GM18505 (cell line): ENCODE measurements at regions not wholly inside any gene's neighbourhood (a gene's known extent, or its start where the extent isn't known, plus 50 kb on each side); places are given as distances from the start of the nearest gene placed in this dataset.

ENCODE experiments used
- ATAC-seq: cut with Tn5 transposase; IDR thresholded peaks from one replicate; pipeline ENCODE4 v1.9.1; 2021; ENCODE audit not compliant: unreplicated experiment
- POLR2A ChIP-seq: IDR thresholded peaks from 4 replicates; pipeline ENCODE4 v1.6.1; 2011; ENCODE audit warnings: borderline replicate concordance; ENCODE audit not compliant: insufficient read depth, insufficient read length; ENCODE audit errors: extremely low read depth

DNA sequence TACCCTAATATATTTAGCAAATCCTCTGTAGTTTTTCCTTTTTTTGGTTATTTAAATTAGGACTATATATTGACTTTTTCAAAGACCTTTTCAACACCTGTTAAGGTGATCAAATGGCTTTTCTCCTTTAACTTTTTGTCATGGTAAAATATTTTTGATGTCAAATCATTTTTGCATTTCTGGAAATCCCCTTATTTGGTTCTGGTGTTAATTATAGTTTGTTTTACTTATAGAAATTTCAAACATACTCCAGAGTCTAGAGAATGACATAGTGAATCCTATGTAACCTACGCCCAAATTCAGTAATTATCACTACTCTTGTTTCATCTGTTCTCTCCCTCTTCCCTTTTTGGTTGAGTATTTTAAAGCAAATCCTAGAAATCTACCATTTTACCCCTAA is 121.3 kb upstream of the TBL1XR1 start:
- ATAC-seq: no peak
- no peak for TF ChIP-seq POLR2A

DNA sequence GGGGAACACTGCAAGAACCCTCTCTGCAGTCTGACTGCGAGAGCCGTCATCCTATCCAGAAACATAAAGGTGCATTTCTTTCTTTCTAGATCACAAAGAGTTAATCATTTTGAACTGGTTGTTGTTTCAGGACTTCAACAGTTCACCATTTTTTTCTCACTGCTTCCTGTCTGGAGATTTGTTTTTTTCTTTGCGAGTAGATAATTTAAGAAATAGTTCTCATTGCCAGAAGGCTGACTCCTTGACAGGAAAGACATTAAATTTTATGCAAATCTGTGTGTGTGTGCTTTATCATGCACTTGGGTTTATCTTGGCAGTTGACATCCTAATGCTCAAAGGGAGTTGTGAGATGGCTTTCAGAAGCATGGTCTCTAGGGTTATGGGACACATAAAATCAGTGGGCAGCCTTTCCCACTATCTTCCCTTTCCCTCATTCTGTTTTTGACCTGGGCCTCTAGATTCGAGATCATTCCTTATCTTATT is 123.5 kb upstream of the TBL1XR1 start:
- ATAC-seq: no peak
- TF ChIP-seq POLR2A: no peak

DNA sequence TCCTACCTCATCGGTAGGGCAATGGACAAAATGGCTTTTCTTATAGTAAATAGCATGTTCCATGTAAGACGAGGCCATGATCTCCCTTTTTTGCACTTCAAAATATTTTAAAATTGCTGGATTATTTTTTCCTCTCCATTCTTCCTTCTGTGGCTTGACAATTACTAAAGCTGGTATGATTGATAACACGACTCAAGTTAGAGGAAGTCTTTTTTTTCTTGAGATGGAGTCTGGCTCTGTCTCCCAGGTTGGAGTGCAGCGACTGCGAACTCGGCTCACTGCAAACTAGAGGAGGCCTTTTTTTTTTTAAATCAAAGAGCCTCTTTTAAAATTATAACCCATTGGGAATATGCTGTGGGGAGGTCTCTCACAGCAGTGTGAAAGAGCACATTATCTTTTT is 124.5 kb upstream of the TBL1XR1 start:
- no peak for ATAC-seq

DNA sequence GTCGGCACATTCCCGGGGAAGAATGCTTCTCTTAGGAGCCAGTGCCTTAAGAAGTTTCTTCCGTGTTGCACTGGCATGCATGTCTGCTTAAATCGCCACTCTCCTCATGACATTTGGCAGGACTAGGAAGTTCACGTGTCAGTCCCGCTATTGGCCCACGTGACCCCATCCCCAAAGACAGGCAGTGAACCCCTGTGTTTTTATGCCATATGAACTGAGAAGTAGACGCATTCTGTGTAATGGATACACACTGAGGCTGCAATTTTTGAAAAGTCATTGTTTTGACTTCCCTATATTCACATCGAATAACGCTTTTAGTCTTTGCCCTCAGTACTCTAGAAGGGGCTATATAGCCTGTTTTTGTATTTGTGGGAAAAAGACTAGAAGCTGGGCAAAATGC is 125.6 kb upstream of the TBL1XR1 start:
- no peak for TF ChIP-seq POLR2A
- ATAC-seq: no peak

More for the DNA sequence above, 124.5 kb upstream of the TBL1XR1 start:
- TF ChIP-seq POLR2A: no peak

DNA sequence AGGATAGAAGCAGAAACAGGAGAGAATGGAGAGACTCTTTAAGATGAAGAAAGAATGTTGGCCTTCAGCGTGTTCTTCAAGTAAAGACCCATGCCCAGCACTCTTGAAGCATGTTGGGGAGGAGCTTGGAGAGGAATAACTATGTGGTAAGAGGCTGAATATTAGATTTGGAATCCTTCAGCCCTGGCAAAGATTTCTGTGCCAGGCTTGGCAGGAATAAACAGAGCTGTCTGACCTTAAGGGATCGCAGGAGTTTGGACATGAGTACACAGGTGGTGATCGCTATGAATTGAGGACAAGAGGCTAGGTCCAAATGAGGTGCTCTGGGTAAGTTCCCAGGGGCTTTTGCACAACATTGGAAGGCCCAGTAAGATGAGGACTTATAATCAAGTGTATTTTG is 132.6 kb upstream of the TBL1XR1 start:
- ATAC-seq: no peak
- TF ChIP-seq POLR2A: no peak

DNA sequence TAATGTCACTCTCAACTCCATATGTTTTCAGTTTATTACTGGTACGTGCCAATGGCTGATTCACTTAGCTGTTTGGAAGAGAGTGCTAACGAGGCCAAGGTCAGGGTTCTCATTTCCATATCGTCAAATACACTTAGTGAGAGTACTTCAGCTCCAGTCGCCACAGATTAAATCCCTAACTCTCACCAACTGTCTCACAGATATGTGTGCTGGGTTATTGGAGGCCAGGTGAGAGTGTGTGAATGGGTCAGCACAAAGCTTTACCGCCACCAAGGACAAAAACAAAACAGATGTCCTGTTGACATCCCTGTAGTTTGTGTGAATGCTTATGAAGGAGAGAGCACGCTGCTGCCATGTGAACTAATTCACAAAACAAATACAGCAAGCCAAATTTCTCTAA is 133.5 kb upstream of the TBL1XR1 start:
- ATAC-seq: no peak
- TF ChIP-seq POLR2A: no peak

DNA sequence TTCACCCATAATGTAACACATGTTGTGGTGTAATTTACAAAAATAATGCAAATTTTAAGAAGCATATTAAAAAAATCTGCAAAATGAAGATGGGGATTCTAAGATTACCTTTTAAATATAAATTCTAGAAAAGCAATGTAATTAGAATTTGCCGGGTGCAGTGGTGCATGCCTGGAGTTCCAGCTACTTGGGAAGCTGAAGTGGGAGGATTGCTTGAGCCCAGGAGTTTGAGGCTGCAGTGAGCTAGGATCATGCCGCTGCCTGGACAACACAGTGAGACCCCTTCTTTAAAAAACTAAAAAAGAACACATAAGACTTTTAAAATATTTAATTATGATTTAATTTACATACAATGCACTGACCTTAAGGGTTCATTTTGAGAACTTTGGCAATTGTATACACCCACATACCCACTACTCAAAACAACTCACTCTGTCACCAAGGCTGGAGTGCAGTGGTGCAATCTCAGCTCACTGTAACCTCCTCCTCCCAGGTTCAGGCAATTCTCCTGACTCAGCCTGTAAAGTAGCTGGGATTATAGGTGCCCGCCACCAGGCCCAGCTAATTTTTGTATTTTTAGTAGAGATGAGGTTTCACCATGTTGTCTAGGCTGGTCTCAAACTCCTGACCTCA is 134.0 kb upstream of the TBL1XR1 start:
- TF ChIP-seq POLR2A: no peak
- no peak for ATAC-seq

DNA sequence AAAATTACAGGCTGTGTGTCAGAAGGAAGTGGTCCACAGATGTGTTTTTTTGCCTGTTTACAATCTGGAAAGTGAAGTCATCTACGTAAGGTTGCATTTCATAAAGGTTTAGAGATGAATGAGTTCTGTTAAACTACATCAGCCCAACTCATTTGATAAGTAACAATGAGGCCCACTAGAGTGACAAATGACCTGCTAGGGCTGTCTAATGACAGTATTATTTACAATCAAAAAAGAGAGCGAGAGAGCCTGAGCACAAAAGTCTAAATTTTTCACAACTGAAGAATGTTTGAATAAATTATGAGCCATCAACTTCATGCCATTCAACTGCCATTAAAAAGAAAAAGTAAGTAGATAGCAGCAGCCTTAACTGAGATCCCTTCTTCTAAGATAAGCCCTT is 135.7 kb upstream of the TBL1XR1 start:
- ATAC-seq: no peak
- no peak for TF ChIP-seq POLR2A

DNA sequence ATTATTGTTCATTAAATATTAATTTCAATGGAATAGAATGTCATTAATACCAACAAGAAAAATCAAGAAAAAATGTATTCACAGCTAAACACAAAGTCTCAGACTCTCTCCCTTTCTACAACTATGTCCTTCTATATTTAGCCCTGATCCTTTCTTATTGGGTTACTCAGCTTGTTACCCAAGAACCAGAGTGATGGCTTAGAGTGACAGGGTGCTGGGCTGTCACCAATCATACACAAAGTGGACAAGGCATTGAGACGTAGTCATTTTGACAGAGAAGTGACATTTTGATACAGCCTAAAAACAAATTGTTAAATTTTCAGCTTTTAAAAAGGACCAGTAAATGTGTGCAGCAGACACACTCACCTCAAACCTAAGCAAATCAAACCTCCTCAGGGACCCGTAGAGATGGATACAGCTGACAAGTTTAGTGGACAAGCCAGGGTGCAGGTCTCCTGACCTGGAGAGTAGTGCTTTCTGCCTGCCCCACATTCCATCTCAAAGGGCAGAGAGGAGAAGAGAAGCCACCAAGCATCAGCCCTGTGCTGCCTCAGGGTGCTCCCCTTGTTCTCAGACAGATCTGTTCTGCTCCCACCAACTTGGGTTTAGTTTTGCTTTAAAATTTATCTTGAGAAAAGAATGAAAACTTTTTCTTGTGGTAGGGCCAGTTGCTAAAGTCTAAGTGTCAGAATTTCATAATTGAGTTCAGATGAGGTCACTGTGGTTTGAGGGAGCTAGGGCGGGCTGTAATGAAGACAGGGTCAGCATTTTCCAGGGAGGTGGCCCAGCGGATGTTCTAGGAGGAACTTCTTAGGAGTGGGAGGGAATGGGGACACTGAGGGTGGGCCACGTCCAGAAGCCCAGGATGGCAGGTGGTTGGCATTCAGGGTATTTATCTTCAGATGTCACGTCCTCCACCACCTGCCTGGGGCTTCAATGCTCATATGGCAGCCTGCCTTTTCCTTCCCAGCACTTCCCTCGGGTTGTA is 136.5 kb upstream of the TBL1XR1 start:
- no peak for TF ChIP-seq POLR2A
- ATAC-seq: no peak

DNA sequence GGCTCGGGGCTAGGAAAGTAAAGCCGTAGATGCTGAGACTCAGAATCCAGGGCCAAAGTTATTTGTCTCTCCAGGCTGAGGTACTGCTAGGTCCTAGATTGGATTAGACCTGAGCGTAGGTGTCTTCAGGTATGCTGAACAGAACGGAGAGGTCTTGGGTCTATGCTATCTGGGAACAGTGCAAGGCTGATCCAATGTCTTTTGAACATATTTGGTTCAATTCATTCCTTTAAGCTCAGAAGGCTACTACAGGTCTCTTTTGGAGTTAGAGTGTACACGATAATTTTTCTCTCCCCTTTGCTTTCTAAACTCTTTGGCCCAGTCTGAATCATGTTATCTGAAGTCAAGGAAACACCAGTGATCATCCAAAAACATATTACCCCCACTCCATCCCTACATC is 137.5 kb upstream of the TBL1XR1 start:
- no peak for TF ChIP-seq POLR2A
- no peak for ATAC-seq

DNA sequence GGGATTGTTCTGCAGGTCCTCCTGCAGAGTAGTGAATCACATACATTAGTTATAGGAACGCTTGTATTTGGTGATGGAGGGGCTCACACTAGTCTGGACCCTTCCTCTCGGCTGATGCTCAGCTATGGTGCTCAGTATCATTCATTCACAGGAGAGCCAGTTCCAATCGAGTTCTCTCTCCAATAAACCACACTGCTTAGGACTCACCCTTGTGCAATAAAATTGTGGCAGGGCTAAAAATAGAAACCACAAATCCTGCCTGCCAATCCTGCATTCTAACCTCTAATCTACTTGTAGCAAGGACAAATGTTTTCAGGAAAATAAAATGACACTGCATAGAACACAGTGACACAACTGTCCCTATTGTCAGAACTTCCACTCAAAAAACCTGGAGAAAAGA is 138.4 kb upstream of the TBL1XR1 start:
- no peak for TF ChIP-seq POLR2A

DNA sequence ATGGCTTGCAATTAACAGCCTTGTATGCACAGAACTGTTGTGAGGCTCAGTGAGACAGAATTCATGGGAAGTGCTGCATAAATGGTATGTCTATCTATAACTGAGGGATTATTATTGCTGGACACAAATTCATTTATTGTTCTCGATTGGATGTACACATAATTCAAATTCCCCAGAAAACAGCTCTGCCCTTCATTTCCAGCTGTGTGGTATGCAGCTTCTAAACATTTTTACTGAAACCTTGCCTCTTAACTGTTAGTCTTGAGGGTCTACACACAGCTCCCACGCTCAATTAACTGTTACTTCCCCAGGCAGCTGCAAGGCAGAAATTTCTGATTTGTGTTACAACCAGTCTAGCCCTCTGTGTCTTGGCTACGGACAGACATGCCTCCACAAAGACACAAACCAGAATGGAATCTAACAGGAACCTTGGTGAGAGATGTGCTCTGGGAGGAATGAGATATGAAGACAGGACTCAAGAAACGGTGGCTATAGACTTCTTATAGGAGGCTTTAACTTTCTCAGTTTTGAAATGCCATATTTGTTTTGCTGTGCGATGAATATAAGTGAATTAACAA is 139.7 kb upstream of the TBL1XR1 start:
- ATAC-seq: no peak
- TF ChIP-seq POLR2A: no peak

More for the DNA sequence above, 138.4 kb upstream of the TBL1XR1 start:
- no peak for ATAC-seq

DNA sequence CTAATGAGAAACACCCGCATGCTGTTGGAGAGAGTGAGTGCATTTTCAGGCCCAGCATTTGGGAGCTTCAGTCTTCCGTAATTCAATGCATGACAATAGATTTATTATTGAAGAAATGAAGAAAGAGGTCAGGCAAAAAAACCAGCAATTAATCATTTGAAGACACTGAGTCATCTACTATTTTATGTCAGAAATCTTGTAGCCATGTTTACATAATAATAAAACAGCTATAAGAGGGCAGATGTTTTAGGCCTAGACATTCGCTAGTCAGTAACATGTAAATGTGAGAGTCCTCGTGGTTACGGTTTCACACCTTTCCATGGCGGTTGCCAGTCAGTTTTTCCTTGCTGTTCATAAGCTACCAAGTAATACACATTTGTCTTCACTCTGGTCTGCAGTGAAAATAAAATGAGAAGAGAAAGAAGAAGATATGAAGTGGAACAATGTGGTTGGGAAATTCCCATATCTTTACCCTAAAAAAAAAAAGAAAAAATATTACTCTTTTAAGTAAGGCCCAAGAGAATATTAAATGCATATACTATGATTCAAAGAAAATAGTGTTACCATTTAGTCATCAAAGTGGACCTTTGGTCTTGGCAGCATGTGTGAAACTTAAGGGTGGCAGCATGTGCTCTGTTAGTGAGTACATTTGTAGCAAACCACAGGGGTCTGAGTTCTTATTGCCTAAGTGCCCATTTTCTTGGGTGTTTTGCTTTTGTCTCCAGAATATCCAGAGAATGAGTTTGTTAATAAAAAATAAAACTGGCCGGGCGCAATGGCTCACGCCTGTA is 140.5 kb upstream of the TBL1XR1 start:
- ATAC-seq: peak; percentile 74

More for the DNA sequence above, 140.5 kb upstream of the TBL1XR1 start:
- no peak for TF ChIP-seq POLR2A
